ENCODE measurements at regions not wholly inside any gene's neighbourhood (a gene's known extent, or its start where the extent isn't known, plus 50 kb on each side); places are given as distances from the start of the nearest gene placed in this dataset.

GRCh38 chr6:126722411-126722810 lies 382.5 kb downstream of the CENPW start:
- ATAC-seq, result no peak

More at GRCh38 chr6:126722411-126722810, 382.5 kb downstream of the CENPW start:
- no peak overlapping the region for H3K27ac Mint-ChIP-seq
- no peaks in the 10 kb centered on the region for H3K27me3 ChIP-seq (ENCODE audit: insufficient read depth)
- H3F3A ChIP-seq (replicated peaks; ENCODE audit: low read depth), result no peaks in the 10 kb centered on the region
- no peak overlapping the region for H3K4me2 ChIP-seq
- H3K4me3 Mint-ChIP-seq, result no peak overlapping the region
- TF ChIP-seq NANOG (IDR thresholded peaks at IDR 0.05; ENCODE audit: borderline replicate concordance), result no peak
- no peak for TF ChIP-seq EZH2 (IDR thresholded peaks at IDR 0.05; ENCODE audit: low read depth, unreplicated experiment)
- no peak for TF ChIP-seq ZNF331 (CRISPR knock-in tag; IDR thresholded peaks at IDR 0.05; ENCODE audit: low read depth)
- TF ChIP-seq JUNB (IDR thresholded peaks at IDR 0.05; ENCODE audit: unreplicated experiment), result no peak
- no peak for TF ChIP-seq ZNF114 (CRISPR knock-in tag; IDR thresholded peaks at IDR 0.05)
- TF ChIP-seq ZNF462 (CRISPR knock-in tag; IDR thresholded peaks at IDR 0.05), result no peak
- no peak for TF ChIP-seq CREB1 (CRISPR knock-in tag; IDR thresholded peaks at IDR 0.05; ENCODE audit: low read depth)
- no peak for TF ChIP-seq STAT1 (IDR thresholded peaks at IDR 0.05; ENCODE audit: unreplicated experiment)
- TF ChIP-seq EZH2phosphoT487 (IDR thresholded peaks at IDR 0.05; ENCODE audit: unreplicated experiment), result no peak
- no peak for TF ChIP-seq ETS1 (IDR thresholded peaks at IDR 0.05)
- no peak for TF ChIP-seq POLR2AphosphoS5 (IDR thresholded peaks at IDR 0.05; ENCODE audit: low read depth)
- no peak for TF ChIP-seq REST (IDR thresholded peaks at IDR 0.05; ENCODE audit: unreplicated experiment)
- no peaks in the 10 kb centered on the region; the same call in 1 of the 2 replicates for H3K4me1 ChIP-seq (ENCODE audit: insufficient read depth)
- no peak overlapping the region for H2AFZ ChIP-seq
- H3K9me3 Mint-ChIP-seq, result peaks cover 26% of the 10 kb centered on the region
- H3K4me3 ChIP-seq, result no peak overlapping the region
- H3K27me3 Mint-ChIP-seq (ENCODE audit: insufficient read depth, low read depth, poor library complexity), result no peaks in the 10 kb centered on the region
- no peaks in the 10 kb centered on the region; the same call in 1 of the 2 replicates for H3K36me3 ChIP-seq (ENCODE audit: insufficient read depth)
- no peak for DNase-seq (ENCODE audit: low spot score)
- peaks cover 1% of the 10 kb centered on the region; the same call in 2 of the 3 replicates for H3K4me1 Mint-ChIP-seq
- no peaks in the 10 kb centered on the region for H4K20me1 ChIP-seq (replicated peaks; ENCODE audit: insufficient read depth)
- H3K36me3 Mint-ChIP-seq (ENCODE audit: low read depth), result peaks cover 14% of the 10 kb centered on the region
- no peaks in the 10 kb centered on the region for H3K9me2 ChIP-seq (ENCODE audit: insufficient read depth)
- H3K79me2 ChIP-seq (replicated peaks; ENCODE audit: insufficient read depth), result no peaks in the 10 kb centered on the region
- no peak overlapping the region for H3K27ac ChIP-seq (ENCODE audit: low read depth)
